Heart left ventricle (tissue), 13 donors: ENCODE measurements at regions not wholly inside any gene's neighbourhood (a gene's known extent, or its start where the extent isn't known, plus 50 kb on each side); places are given as distances from the start of the nearest gene placed in this dataset.

Source experiments
- POLR2A ChIP-seq, 2 donors: fragments of 450-650 bp; IDR thresholded peaks; one replicate each; pipeline ENCODE4 v1.6.1; 2017; ENCODE audit warnings: antibody characterized with exemption in 2 of 2, mild to moderate bottlenecking in 2 of 2, moderate library complexity in 2 of 2
- TF ChIP-seq, protein P1 (sequence below), 12 donors: fragments of 200-600 bp; sonication (generic) in 4 of 12; IDR thresholded peaks; one replicate each; pipeline versions ENCODE4 v1.5.0 to v1.8.0; 2018 to 2022; ENCODE audit warnings: antibody characterized with exemption in 12 of 12, mild to moderate bottlenecking in 5 of 12
- donor health status: ischemic (EF 13 %, LVEDD 7.1; RV severe dilation, severe dysfunction).
- donor health status: DM: no; HTN: yes; CAD: no.
- donor health status: DM: no; HTN: no; CAD: no.
- donor health status: ischemic (EF 25% LVEDD 6.9; RV normal size, moderate dysfunction).
- donor health status: ischemic (EF 25% LVEDD 5.7; RV mildly dilated, moderate dysfunction).
- donor health status: ischemic (EF 35%, LVEDD 5.7; RV mildly dilated, moderate dysfunction).
- donor health status: nonischemic (EF 11% LVEDD 7.7; RV severe dilation, severe dysfunction).
- donor health status: DM: yes; HTN: yes; CAD: no.
- donor health status: PGD.
- donor health status: ischemic (EF 29% LVEDD 5.4; RV normal size, mild dysfunction).
- donor health status: nonischemic (EF 23%, LVEDD 6.1; RV moderate dilation, normal function).

GRCh38 chr1:177854951-177855350 is 114.9 kb downstream of the SEC16B start:
- TF ChIP-seq, protein P1, sequence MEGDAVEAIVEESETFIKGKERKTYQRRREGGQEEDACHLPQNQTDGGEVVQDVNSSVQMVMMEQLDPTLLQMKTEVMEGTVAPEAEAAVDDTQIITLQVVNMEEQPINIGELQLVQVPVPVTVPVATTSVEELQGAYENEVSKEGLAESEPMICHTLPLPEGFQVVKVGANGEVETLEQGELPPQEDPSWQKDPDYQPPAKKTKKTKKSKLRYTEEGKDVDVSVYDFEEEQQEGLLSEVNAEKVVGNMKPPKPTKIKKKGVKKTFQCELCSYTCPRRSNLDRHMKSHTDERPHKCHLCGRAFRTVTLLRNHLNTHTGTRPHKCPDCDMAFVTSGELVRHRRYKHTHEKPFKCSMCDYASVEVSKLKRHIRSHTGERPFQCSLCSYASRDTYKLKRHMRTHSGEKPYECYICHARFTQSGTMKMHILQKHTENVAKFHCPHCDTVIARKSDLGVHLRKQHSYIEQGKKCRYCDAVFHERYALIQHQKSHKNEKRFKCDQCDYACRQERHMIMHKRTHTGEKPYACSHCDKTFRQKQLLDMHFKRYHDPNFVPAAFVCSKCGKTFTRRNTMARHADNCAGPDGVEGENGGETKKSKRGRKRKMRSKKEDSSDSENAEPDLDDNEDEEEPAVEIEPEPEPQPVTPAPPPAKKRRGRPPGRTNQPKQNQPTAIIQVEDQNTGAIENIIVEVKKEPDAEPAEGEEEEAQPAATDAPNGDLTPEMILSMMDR (IDR thresholded peaks at IDR 0.05), result no peak
- TF ChIP-seq POLR2A (IDR thresholded peaks at IDR 0.05), result no peak
